AG10803 (cell line): ENCODE measurements at regions not wholly inside any gene's neighbourhood (a gene's known extent, or its start where the extent isn't known, plus 50 kb on each side); places are given as distances from the start of the nearest gene placed in this dataset.

ENCODE experiments used
- DNase-seq: peaks from one replicate; pipeline ENCODE4 v3.0.0; 2010; ENCODE audit warnings: low read depth
- H3K4me3 ChIP-seq: 2 replicates; pipeline ENCODE4 v1.5.1; 2011; ENCODE audit warnings: mild to moderate bottlenecking, low read length, control low read depth
- CTCF ChIP-seq: conservative IDR thresholded peaks from 2 replicates; pipeline ENCODE4 v1.5.1; 2011; ENCODE audit warnings: mild to moderate bottlenecking, low read length, control low read depth, inconsistent platforms

DNA sequence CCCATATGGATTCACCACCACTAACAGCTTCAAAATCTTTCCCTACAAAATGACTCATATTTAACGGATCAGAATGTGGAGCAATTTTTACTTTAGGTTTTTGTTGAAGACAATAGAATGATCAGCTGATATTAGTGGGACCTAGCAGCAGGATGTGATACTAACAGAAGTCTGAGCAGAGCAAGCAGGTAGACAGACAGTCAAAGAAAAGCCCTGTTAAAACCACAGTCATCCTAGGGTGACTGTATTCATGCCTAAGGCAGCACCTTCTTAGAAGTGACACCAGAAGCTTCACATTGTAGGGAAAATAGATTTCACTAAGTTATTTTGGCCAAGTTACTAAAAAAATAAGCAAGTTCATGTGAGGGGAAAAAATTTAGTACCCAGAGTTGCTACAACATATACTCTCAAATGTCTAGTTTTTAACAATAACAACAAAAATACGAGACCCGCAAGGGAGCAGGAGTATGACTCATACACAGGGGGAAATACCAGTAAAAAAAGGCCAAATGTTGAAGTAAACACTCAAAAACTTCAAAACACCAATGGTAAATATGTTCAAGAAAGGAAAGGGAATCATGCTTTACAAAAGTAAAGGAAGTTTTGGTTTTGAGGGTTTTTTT, 590.9 kb downstream of the EPHA3 start:
- no peak for TF ChIP-seq CTCF
- H3K4me3 ChIP-seq = no peak overlapping the region
- no peak for DNase-seq

GRCh38 chr3:89699229-89699628, 591.8 kb downstream of the EPHA3 start:
- no peak for DNase-seq
- H3K4me3 ChIP-seq = no peak overlapping the region
- no peak for TF ChIP-seq CTCF

DNA sequence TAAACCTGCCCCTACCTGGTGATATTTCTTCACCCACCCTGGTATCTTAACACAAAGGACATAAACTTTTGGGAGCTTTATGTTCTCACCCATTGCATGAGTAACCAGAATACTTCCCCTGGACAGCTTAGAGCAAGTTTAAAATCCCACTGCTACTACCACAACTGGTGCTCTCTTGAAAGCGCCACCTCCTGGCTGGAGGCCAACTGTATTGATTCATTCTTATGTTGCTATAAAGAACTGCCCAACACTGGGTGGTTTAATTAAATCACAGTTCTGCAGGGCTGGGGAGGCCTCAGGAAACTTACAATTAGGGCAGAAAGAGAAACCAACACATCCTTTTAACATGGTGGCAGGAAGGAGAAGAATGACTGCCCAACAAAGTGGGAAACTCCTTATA, 592.4 kb downstream of the EPHA3 start:
- no peak for DNase-seq
- TF ChIP-seq CTCF = no peak
- no peak overlapping the region for H3K4me3 ChIP-seq

- no peak for TF ChIP-seq CTCF
- no peak for DNase-seq
- no peak overlapping the region for H3K4me3 ChIP-seq
These were observed 595.0 kb downstream of the EPHA3 start for GRCh38 chr3:89702404-89702803.

DNA sequence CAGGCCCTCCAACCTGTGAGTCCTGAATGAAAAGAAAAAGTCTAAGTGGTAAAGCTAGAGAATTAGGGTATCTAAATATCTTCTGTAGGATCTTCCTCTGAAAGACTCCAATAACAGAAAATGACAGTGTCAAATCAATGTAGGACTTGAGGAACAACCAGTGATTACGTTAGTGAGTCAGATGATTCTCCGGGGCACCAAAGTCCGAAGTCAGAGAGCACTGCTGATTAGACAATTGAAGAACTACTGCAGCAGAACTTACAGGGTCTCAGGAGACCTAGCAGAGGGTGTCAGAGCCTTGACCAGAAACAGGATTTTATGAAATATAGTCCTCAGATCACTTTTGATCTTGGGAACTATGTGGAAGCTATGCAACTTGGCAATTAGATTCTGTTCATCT, 605.8 kb downstream of the EPHA3 start:
- no peak for TF ChIP-seq CTCF
- DNase-seq = no peak
- no peak overlapping the region for H3K4me3 ChIP-seq

DNA sequence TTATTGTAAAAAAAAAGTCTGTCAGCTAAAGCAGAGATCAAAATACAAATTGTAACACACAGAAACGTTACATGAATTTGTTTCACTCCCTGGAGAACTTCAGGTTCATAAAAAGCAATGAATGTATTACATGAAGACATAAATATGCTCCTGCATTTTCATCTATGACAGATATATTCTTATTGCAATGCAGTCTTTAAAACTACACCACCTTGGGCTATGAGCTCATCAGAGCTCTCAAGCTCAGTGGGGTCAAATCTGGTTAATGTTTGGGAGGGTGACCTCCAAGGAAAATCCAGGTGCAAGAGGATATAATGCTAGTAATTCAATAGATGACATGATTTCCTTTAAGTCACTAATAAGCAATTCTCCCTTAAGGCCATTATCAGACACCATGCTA, 606.8 kb downstream of the EPHA3 start:
- DNase-seq = no peak
- no peak overlapping the region for H3K4me3 ChIP-seq
- no peak for TF ChIP-seq CTCF

GRCh38 chr3:89740080-89740880, 632.9 kb downstream of the EPHA3 start:
- no peak overlapping the region for H3K4me3 ChIP-seq
- DNase-seq = no peak
- no peak for TF ChIP-seq CTCF
